OCI-M2 (cell line): ENCODE measurements at regions not wholly inside any gene's neighbourhood (a gene's known extent, or its start where the extent isn't known, plus 50 kb on each side); places are given as distances from the start of the nearest gene placed in this dataset.

ENCODE experiments used
- DNase-seq: peaks from one replicate; lab custom pipeline; 2025; ENCODE audit not compliant: unreplicated experiment; lab: John Stamatoyannopoulos, UW

GRCh38 chr13:106917673-106918556, 350.0 kb upstream of the ARGLU1 start:
- no peak for DNase-seq

GRCh38 chr13:106917024-106917571, 349.2 kb upstream of the ARGLU1 start:
- DNase-seq = no peak

DNA sequence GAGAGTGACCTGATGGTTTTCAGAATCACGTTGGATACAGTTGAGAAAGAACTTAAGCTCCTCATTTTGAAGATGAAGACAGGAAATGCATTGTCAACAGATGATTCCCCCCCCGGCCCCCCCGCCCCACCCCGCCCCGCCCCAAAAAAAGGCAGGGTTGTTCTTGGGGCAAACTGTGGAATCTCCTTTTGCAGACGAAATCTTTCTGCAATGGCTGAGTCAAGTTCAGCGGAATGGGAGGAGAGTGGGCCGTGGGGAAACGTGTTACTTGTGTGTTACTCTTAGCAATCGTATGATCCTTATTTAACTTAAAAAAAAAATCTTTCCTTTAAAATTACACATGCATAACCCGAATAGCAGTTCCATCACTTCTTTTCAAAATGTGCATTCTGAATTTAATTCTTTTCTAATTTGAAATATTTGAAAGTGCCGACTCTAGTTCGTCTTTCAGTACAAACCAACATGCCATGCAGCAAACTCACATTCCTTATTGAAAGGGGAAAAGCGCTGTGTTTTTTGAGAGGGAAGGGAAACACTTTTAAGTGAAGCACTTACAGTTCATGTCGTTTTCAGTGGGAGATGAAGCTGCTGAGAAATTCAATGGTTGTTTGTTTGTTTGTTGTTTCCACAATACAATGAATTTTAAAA, 348.5 kb upstream of the ARGLU1 start:
- no peak for DNase-seq

DNA sequence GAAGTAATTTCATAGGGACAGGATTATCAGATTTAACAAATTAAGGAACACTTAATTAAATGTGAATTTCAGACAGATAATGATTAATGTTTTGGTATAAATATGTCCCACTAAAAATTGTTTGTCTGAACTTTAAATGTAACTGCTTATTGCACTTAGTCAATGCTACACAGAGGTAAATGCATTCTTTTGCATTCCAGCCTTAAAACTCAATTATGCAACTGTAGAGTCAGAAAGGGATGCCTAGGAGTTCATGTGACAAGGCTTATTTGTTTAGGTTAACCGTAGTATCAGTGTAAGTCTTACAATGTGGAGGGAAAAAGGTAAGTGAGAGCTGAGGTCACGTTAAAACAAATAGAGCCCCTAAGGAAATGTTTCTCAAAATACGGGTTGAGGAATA, 347.2 kb upstream of the ARGLU1 start:
- DNase-seq = no peak

DNA sequence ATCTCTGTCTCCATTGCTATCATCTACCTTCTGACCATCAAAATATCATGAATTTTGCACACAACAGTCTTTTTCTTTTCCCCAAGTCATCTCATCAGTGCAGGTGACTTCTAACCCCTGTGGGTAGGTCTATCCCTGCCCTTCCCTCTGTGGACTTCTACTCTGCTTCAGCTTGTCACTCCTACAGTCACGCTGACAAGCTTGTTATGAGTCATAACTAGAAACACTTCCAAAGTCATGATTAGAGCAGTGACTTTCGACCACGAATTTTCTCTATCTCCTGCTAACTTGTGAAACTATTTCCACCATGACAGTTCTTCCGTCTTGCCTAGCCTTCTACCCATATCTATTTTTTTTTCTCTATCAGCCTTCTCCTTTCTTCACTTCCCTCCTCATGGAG, 343.7 kb upstream of the ARGLU1 start:
- no peak for DNase-seq

- no peak for DNase-seq
These were observed 343.1 kb upstream of the ARGLU1 start for GRCh38 chr13:106911020-106911419.

GRCh38 chr13:106906426-106906996, 338.6 kb upstream of the ARGLU1 start:
- DNase-seq = no peak

DNA sequence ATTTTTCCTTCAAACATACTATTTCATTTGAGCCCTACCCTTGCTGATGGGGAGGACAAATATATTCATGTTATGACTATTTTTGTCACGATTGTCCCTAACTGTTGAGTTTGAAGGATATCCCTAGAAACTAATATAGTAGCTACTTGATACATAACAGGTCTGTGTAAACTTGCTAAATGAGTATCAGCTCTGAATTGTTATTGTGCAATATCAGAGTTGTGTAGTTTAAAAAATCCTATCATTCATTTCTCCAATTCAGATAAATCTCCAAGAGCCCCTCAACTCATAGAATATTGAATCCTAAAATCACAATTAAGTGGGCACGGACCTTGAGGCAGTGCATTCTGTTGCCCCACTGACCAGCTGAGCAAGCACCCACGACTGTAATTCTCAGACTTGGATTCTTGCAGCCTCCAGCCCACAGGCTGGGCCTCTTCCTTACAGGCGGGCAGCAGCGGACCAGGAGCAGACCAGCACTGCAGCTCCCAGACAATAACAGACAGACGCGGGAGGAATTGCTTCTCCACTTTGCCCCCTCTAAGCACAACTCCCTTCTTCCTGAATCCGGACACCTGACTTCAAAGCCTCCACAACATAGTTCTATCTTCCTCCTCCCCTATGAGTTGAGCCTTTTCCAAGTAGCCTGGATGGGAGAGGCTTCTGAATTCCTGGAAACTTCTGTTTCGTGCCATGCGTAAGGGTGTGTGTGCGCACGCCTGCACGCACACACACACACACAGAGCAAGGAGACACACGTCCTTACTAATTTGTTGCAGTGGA, 337.6 kb upstream of the ARGLU1 start:
- no peak for DNase-seq

DNA sequence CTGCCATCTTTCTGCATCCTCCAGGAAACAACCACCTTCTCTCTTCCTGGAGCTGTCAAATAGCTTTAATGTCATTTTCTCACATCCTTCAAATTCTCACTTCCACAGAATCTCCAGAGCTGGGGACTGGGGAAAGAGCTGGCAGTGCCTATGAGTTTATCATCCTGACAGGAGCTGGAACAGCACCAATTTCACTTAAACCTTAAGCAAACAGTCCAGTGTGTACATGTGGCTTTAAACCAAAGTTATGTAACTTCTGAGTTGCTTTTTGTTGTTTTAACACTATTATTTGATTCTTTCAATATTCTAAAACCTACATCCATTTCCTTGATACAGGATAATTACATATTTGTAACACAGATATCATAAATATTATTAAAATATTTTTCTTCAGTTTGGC, 331.5 kb upstream of the ARGLU1 start:
- DNase-seq = no peak

DNA sequence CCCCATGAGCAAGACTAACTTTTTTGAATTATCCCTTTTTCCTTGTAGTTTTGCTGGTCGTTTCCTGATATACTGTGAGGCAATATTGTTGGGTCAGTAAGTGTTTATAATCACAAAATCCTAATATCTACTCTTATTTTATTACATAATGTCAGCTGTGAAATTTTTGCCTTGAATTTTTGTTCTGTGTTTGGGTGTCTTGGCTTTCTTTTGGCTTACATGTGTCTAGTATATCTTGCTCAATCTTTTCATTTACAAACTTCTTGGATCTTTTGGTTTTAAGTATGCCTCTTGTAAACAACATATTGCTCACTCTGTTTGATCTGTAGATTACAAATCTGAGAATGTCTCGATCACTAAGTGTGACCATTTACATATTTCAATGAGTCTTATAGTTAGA, 330.3 kb upstream of the ARGLU1 start:
- no peak for DNase-seq

DNA sequence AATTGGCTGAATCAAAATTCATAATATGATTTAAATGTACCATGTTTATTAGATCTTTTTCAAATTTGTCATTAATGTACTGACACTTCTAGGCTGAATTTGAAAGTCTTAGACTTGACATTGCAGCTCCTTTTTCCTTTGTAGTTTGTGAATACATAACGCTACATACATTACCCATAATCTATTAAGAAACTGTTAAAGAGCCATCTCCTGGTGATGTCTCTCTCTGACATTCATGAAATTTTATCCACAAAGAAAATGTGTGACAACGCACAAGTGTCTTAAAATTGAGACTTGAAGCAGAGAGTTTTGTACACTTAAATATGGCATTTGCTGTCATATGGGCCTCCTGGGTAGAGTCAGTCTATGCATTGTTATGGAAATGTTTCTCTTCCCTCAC, 320.2 kb upstream of the ARGLU1 start:
- no peak for DNase-seq

- DNase-seq = no peak
These were observed 319.7 kb upstream of the ARGLU1 start for GRCh38 chr13:106887686-106888085.

- DNase-seq = no peak
These were observed 316.0 kb upstream of the ARGLU1 start for GRCh38 chr13:106883976-106884375.

DNA sequence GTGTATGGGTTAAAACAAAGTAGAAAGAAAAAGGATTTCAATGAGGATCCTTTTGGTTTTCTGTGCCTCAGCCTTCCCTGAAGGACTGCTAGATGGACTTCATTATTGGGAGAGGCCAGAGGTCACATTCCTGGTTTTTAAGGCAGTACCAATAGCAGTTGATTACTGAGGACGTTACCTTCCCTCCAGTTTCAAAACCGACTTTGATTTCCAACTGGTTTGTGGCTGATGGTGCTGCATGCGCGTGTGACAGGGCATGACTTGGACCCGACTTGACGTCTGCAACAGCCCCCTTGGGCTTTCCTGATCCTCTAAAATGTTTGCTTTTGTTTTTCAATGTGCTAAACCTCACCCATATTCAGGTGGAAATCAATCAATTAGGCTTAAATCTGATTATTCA, 314.3 kb upstream of the ARGLU1 start:
- DNase-seq = no peak

DNA sequence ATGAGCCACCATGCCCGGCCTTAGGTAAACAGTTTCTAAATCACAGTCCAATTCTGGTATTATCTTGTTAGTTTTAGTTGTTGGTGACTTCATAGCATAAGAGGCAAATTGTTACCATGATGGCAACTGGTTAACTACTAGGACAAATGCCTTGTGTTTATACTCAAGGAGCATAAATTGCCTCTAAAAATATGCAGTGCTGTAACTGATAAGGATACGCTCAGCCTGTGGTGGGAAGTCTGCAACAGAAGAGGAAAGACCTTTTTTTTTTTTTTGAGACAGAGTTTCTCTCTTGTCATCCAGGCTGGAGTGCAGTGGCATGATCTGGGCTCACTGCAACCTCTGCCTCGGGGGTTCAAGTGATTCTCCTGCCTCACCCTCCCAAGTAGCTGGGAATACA, 311.9 kb upstream of the ARGLU1 start:
- no peak for DNase-seq

- DNase-seq = no peak
These were observed 306.4 kb upstream of the ARGLU1 start for GRCh38 chr13:106874323-106874722.

- DNase-seq = no peak
These were observed 305.9 kb upstream of the ARGLU1 start for GRCh38 chr13:106873810-106874209.

- DNase-seq = no peak
These were observed 299.3 kb upstream of the ARGLU1 start for GRCh38 chr13:106867249-106867648.

GRCh38 chr13:106865716-106866440, 297.9 kb upstream of the ARGLU1 start:
- DNase-seq = no peak

DNA sequence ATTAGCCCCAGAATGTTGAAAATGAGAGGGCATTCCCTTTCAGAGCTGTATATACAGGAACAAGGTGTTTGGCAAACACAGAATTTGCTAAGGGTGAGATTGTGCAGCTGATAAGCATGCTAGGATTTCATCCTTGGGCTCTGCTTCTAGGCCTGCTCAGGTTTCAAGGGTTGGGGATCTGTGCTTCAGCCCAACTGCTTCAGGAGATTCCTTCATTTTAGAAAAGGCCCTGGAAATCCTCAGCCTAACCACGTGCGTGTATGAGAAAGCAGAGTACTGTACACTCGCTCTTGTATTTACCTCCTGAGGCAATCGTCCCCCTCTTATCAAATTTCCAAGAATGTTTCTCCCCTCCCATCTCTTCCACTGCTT, 291.6 kb upstream of the ARGLU1 start:
- DNase-seq = no peak
